Tibial artery (tissue), 4 donors: ENCODE measurements at regions not wholly inside any gene's neighbourhood (a gene's known extent, or its start where the extent isn't known, plus 50 kb on each side); places are given as distances from the start of the nearest gene placed in this dataset.

ENCODE experiments used
- DNase-seq, 2 donors: peaks; one replicate each; pipeline ENCODE4 v3.0.0-alpha.2; 2019
- H3K27ac ChIP-seq, 2 donors: fragments of 200-600 bp; sonication (generic) in 1 of 2; 1 replicate in 1 of 2; 2 replicates in 1 of 2; pipeline ENCODE4 v1.5.1; 2018 to 2019; ENCODE audit warnings: mild to moderate bottlenecking in 1 of 2
- H3K27me3 ChIP-seq, 2 donors: fragments of 200-600 bp; sonication (generic) in 1 of 2; one replicate each; pipeline versions ENCODE4 v1.5.1 to v1.6.0; 2016 to 2019
- H3K36me3 ChIP-seq, 3 donors: fragments of 200-600 bp; sonication (generic) in 2 of 3; one replicate each; pipeline ENCODE4 v1.5.1; 2016 to 2019; ENCODE audit warnings: mild to moderate bottlenecking in 2 of 3
- H3K4me1 ChIP-seq, 4 donors: fragments of 200-600 bp; sonication (generic) in 2 of 4; 1 replicate in 3 of 4; 2 replicates in 1 of 4; pipeline ENCODE4 v1.5.1; 2016 to 2019
- H3K4me3 ChIP-seq, 2 donors: fragments of 200-600 bp; sonication (generic) in 1 of 2; 1 replicate in 1 of 2; 2 replicates in 1 of 2; pipeline ENCODE4 v1.5.1; 2018 to 2019; ENCODE audit warnings: mild to moderate bottlenecking in 2 of 2
- H3K9me3 ChIP-seq, 3 donors: fragments of 200-600 bp; sonication (generic) in 1 of 3; one replicate each; pipeline ENCODE4 v1.5.1; 2016 to 2019
- intact Hi-C: fragments of 100-400 bp; cut with DNase I; formaldehyde crosslinking; loops from one replicate; pipeline ENCODE4 v1.15.0; 2023; ENCODE audit warnings: low total_unique reads
- TF ChIP-seq, protein P1 (sequence below), 2 experiments: fragments of 200-600 bp in 1 of 2; fragments of 450-650 bp in 1 of 2; IDR thresholded peaks; one replicate each; pipeline ENCODE4 v1.5.1; 2017 to 2019; ENCODE audit warnings: antibody characterized with exemption in 2 of 2, mild to moderate bottlenecking in 1 of 2, moderate library complexity in 1 of 2

DNA sequence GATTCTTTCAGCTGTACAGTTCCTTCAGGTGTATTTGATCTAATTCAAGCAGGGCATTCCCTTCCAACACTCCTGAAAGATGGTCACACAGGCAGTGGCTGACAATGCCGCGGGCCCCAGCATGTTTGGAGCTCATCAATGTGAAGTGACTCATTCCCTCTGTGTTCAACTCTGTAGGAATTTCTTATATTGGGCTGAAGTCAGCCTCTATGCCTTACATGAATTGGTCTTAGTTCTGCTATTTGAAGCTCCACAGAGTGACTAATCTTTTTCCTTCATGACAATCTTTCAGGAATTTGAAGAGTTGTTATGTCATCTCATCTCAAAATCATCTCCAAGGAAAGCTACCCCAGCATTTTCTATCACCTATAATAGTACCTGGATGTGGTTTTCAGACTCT is 142.5 kb upstream of the C2CD4B start:
- Histone ChIP-seq H3K27ac (no peak overlapping the region), H3K9me3 (no peaks in the 10 kb centered on the region), H3K27me3 (peaks cover 0 to 2% of the 10 kb centered on the region in 2 donors), H3K36me3 (no peaks in the 10 kb centered on the region), H3K4me3 (no peak overlapping the region), H3K4me1 (peaks cover 0 to 7% (median 0%) of the 10 kb centered on the region in 4 donors)
- TF ChIP-seq, protein P1, sequence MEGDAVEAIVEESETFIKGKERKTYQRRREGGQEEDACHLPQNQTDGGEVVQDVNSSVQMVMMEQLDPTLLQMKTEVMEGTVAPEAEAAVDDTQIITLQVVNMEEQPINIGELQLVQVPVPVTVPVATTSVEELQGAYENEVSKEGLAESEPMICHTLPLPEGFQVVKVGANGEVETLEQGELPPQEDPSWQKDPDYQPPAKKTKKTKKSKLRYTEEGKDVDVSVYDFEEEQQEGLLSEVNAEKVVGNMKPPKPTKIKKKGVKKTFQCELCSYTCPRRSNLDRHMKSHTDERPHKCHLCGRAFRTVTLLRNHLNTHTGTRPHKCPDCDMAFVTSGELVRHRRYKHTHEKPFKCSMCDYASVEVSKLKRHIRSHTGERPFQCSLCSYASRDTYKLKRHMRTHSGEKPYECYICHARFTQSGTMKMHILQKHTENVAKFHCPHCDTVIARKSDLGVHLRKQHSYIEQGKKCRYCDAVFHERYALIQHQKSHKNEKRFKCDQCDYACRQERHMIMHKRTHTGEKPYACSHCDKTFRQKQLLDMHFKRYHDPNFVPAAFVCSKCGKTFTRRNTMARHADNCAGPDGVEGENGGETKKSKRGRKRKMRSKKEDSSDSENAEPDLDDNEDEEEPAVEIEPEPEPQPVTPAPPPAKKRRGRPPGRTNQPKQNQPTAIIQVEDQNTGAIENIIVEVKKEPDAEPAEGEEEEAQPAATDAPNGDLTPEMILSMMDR (IDR thresholded peaks at IDR 0.05): no peak
- intact Hi-C loops: no loop called here
- no peak for DNase-seq

DNA sequence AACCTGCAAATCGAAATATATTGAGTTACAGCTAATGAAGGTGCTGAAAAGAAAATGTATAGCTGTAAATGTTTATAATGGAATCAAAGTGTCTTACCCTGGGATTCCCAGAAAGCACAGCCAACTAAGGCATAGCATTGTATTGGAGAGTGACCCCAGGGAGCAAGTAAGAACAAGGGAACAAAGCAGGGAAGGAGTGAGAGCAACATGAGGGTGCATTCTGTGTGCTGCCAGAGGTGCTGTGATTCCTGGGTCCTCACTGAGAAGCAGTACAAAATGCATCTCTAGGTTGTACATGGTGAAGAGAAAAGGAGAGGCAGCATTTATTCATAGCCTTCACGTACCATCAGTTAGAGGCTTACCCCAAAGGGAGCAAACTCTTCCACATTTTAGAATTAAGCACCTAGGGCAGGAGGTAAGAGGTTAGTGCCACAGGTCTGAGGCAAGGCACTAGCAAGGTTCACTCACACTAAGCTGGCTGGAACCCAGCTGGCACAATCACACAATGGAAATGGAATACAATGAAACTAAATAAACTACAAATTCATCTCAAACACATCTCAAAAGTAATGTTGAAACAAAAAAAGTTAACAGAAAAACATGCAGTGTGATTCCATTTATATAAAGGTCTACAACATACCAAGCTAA is 151.5 kb upstream of the C2CD4B start:
- H3K27ac ChIP-seq: no peak overlapping the region
- H3K4me3 ChIP-seq: no peak overlapping the region
- no peak for DNase-seq
- H3K36me3 ChIP-seq: no peaks in the 10 kb centered on the region
- peaks cover 0 to under 1% of the 10 kb centered on the region in 2 donors for H3K27me3 ChIP-seq
- intact Hi-C loops: no loop called here
- TF ChIP-seq, protein P1 (IDR thresholded peaks at IDR 0.05): no peak
- H3K4me1 ChIP-seq: no peaks in the 10 kb centered on the region
- no peaks in the 10 kb centered on the region for H3K9me3 ChIP-seq

DNA sequence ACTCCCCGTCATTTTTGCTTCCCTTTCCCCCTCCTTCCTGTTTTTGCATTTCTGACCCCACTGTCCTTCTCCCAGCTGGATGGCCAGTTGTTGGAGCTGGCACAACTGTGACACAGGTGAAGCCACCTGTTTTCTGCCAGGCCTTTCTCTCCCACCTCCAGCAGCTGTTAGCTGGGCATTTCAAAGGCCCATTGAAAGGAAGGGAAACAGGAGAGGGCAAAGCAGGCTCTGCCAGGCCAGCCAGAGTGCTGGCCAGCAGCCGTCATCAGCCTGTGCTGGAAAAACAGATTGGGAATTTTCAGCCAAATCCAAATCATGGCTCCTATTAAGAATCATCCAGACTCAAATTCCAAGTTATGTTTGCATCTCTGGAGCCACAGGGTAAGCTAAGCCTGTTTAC is 155.2 kb upstream of the C2CD4B start:
- no peak overlapping the region for H3K27ac ChIP-seq
- intact Hi-C loops: no loop called here
- H3K4me3 ChIP-seq: no peak overlapping the region
- H3K4me1 ChIP-seq: no peaks in the 10 kb centered on the region
- no peaks in the 10 kb centered on the region for H3K36me3 ChIP-seq
- peaks cover 0 to 7% of the 10 kb centered on the region in 2 donors for H3K27me3 ChIP-seq
- no peak for DNase-seq
- no peaks in the 10 kb centered on the region for H3K9me3 ChIP-seq
- TF ChIP-seq, protein P1 (IDR thresholded peaks at IDR 0.05): no peak

DNA sequence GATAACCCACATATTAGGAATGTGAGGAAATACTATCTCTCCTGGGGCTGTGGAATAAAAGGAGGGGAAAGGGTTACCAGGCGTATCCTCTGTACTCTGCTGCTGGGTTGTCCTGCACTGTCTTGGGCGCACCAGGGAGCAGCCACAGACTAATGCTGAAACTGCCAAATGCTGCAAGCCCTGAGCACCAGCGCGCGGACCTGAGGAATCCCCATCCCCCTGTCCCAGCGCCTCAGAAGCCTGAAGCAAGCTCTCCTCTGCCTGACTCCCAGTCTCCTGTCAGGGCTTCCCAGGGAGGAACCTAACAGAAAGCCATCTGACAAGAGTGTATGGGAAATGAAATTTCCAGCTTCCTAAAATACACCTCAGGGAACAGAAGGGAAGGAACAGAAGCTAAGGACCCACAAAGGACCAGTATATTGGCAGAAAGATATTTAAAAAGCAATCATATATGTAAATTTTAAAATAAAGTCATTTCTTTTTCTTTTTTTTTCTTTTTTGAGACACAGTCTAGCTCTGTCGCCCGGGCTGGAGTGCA is 158.3 kb upstream of the C2CD4B start:
- Histone ChIP-seq H3K4me3 (no peak overlapping the region), H3K4me1 (no peaks in the 10 kb centered on the region)
- intact Hi-C loops: no loop called here

DNA sequence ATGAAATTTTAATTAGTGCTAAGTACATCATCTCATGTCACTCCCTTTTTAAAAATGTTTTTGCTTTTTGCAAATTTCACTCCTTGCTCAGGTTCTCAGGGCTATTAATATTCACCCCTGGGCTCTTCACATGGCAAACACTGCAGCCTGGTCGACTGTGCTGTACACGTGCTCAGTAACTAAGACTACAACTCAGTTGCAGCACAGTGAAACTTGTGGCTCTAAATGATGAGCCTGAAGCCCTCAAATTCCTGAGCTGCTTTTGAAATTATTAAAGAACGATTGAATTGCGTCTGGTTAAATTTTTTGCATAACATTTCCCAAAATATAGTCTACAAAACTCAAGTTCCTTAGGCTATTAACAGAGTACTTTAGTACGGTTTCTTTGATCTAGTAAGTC is 159.3 kb upstream of the C2CD4B start:
- DNase-seq: no peak
- Histone ChIP-seq H3K9me3 (no peaks in the 10 kb centered on the region), H3K36me3 (no peaks in the 10 kb centered on the region), H3K4me1 (no peaks in the 10 kb centered on the region), H3K4me3 (no peak overlapping the region), H3K27ac (no peak overlapping the region), H3K27me3 (peaks cover 0 to 7% of the 10 kb centered on the region in 2 donors)
- TF ChIP-seq, protein P1 (IDR thresholded peaks at IDR 0.05): no peak
- intact Hi-C loops: no loop called here

More for the DNA sequence above, 158.3 kb upstream of the C2CD4B start:
- no peak for DNase-seq
- Histone ChIP-seq H3K27ac (no peak overlapping the region), H3K9me3 (no peaks in the 10 kb centered on the region), H3K36me3 (no peaks in the 10 kb centered on the region), H3K27me3 (peaks cover 0 to 7% of the 10 kb centered on the region in 2 donors)
- TF ChIP-seq, protein P1 (IDR thresholded peaks at IDR 0.05): no peak
